ENCODE measurements at regions not wholly inside any gene's neighbourhood (a gene's known extent, or its start where the extent isn't known, plus 50 kb on each side); places are given as distances from the start of the nearest gene placed in this dataset.

GRCh38 chr2:104568247-104568646 is 285.7 kb upstream of the POU3F3 start:
- TF ChIP-seq, protein P1, sequence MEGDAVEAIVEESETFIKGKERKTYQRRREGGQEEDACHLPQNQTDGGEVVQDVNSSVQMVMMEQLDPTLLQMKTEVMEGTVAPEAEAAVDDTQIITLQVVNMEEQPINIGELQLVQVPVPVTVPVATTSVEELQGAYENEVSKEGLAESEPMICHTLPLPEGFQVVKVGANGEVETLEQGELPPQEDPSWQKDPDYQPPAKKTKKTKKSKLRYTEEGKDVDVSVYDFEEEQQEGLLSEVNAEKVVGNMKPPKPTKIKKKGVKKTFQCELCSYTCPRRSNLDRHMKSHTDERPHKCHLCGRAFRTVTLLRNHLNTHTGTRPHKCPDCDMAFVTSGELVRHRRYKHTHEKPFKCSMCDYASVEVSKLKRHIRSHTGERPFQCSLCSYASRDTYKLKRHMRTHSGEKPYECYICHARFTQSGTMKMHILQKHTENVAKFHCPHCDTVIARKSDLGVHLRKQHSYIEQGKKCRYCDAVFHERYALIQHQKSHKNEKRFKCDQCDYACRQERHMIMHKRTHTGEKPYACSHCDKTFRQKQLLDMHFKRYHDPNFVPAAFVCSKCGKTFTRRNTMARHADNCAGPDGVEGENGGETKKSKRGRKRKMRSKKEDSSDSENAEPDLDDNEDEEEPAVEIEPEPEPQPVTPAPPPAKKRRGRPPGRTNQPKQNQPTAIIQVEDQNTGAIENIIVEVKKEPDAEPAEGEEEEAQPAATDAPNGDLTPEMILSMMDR (IDR thresholded peaks at IDR 0.05): no peak
- no peak for TF ChIP-seq POLR2A (IDR thresholded peaks at IDR 0.05)
